Hepatocyte (in vitro differentiated cells): ENCODE measurements at regions not wholly inside any gene's neighbourhood (a gene's known extent, or its start where the extent isn't known, plus 50 kb on each side); places are given as distances from the start of the nearest gene placed in this dataset.

Experiments used
- DNase-seq: peaks from one replicate; pipeline ENCODE4 v3.0.0-alpha.2; 2016; ENCODE audit warnings: low spot score
- H2AFZ ChIP-seq: fragments of 200-600 bp; sonication (generic); 2 replicates; pipeline ENCODE4 v1.6.0; 2016; ENCODE audit warnings: antibody characterized with exemption, mild to moderate bottlenecking
- H3K27ac ChIP-seq: fragments of 200-600 bp; sonication (generic); 2 replicates; pipeline ENCODE4 v1.5.1; 2016; ENCODE audit warnings: mild to moderate bottlenecking
- H3K27me3 ChIP-seq: fragments of 200-600 bp; sonication (generic); 2 replicates; pipeline ENCODE4 v1.6.1; 2016
- H3K36me3 ChIP-seq: fragments of 200-600 bp; sonication (generic); replicated peaks from 2 replicates; pipeline ENCODE4 v1.5.1; 2016; ENCODE audit warnings: low read depth; ENCODE audit not compliant: insufficient read depth
- H3K4me1 ChIP-seq: fragments of 200-600 bp; sonication (generic); 2 replicates; pipeline ENCODE4 v1.5.1; 2016; ENCODE audit warnings: mild to moderate bottlenecking, moderate library complexity; ENCODE audit not compliant: insufficient read depth
- H3K4me2 ChIP-seq: fragments of 200-600 bp; sonication (generic); 2 replicates; pipeline ENCODE4 v1.6.0; 2016
- H3K4me3 ChIP-seq: fragments of 200-600 bp; sonication (generic); 2 replicates; pipeline ENCODE4 v1.5.1; 2016; ENCODE audit warnings: mild to moderate bottlenecking
- H3K79me2 ChIP-seq: fragments of 200-600 bp; sonication (generic); 2 replicates; pipeline ENCODE4 v1.6.0; 2017; ENCODE audit warnings: mild to moderate bottlenecking
- H3K9me2 ChIP-seq: fragments of 200-600 bp; sonication (generic); replicated peaks from 2 replicates; pipeline ENCODE4 v1.6.0; 2017; ENCODE audit warnings: mild to moderate bottlenecking; ENCODE audit not compliant: insufficient read depth
- H3K9me3 ChIP-seq: fragments of 200-600 bp; sonication (generic); 2 replicates; pipeline ENCODE4 v1.5.1; 2016; ENCODE audit warnings: low read depth, mild to moderate bottlenecking
- H4K20me1 ChIP-seq: fragments of 200-600 bp; sonication (generic); 2 replicates; pipeline ENCODE4 v1.6.0; 2016; ENCODE audit warnings: mild to moderate bottlenecking; ENCODE audit not compliant: insufficient read depth, poor library complexity, severe bottlenecking
- EZH2 ChIP-seq: fragments of 200-600 bp; sonication (generic); IDR thresholded peaks from 2 replicates; pipeline ENCODE4 v1.6.1; 2016; ENCODE audit warnings: antibody characterized with exemption, mild to moderate bottlenecking, borderline replicate concordance
- EZH2phosphoT487 ChIP-seq: fragments of 200-600 bp; sonication (generic); IDR thresholded peaks from one replicate; pipeline ENCODE4 v1.6.1; 2018; ENCODE audit warnings: antibody characterized with exemption, mild to moderate bottlenecking, low read depth, moderate library complexity; ENCODE audit not compliant: unreplicated experiment, severe bottlenecking
- WGBS: methylation state at CpG from one replicate; pipeline ENCODE4 v1.1.6; 2016; ENCODE audit warnings: low lambda C conversion rate; ENCODE audit errors: missing lambda C conversion rate; 5-methylcytosine and 5-hydroxymethylcytosine counted together
- TF ChIP-seq, protein P1 (sequence below): fragments of 200-600 bp; sonication (generic); IDR thresholded peaks from 2 replicates; pipeline ENCODE4 v1.5.1; 2016; ENCODE audit warnings: antibody characterized with exemption, mild to moderate bottlenecking; ENCODE audit not compliant: poor library complexity

- WGBS: 44% methylated on average over 11 of the region's 11 CpGs
- Histone ChIP-seq H3K4me1 (no peaks in the 10 kb centered on the region), H2AFZ (no peak overlapping the region), H3K9me3 (no peaks in the 10 kb centered on the region), H3K27ac (no peak overlapping the region), H3K4me2 (no peak overlapping the region), H3K27me3 (no peaks in the 10 kb centered on the region), H3K79me2 (no peaks in the 10 kb centered on the region), H3K9me2 (no peaks in the 10 kb centered on the region), H3K36me3 (no peaks in the 10 kb centered on the region), H4K20me1 (no peaks in the 10 kb centered on the region), H3K4me3 (no peak overlapping the region)
- DNase-seq: no peak
- TF ChIP-seq EZH2phosphoT487 (no peak), EZH2 (no peak)
- TF ChIP-seq, protein P1, sequence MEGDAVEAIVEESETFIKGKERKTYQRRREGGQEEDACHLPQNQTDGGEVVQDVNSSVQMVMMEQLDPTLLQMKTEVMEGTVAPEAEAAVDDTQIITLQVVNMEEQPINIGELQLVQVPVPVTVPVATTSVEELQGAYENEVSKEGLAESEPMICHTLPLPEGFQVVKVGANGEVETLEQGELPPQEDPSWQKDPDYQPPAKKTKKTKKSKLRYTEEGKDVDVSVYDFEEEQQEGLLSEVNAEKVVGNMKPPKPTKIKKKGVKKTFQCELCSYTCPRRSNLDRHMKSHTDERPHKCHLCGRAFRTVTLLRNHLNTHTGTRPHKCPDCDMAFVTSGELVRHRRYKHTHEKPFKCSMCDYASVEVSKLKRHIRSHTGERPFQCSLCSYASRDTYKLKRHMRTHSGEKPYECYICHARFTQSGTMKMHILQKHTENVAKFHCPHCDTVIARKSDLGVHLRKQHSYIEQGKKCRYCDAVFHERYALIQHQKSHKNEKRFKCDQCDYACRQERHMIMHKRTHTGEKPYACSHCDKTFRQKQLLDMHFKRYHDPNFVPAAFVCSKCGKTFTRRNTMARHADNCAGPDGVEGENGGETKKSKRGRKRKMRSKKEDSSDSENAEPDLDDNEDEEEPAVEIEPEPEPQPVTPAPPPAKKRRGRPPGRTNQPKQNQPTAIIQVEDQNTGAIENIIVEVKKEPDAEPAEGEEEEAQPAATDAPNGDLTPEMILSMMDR: no peak
Observed at GRCh38 chr4:188452097-188452496, 312.9 kb downstream of the TRIML1 start.

DNA sequence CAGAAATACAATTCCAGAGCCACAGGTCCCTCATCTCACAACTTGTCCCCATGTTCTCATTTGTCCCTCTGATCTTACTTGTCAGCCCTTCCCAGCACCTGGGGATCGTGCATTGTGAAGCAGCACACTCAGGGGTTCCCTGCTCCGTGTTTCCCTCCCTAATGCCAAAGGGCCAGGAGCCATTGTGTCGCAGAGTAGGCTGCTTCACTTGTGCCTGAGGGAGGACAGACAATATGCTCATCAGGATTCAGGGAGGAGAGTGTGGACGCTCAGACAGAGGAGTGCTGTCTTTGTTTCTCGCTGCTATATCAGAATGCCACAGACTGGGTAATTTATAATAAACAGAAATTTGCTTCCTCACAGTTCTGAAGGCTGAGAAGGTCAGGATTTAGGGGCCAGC is 315.3 kb downstream of the TRIML1 start:
- H3K79me2 ChIP-seq: no peaks in the 10 kb centered on the region
- H3K4me2 ChIP-seq: no peak overlapping the region
- no peak for DNase-seq
- no peaks in the 10 kb centered on the region for H4K20me1 ChIP-seq
- no peaks in the 10 kb centered on the region for H3K27me3 ChIP-seq
- H3K9me3 ChIP-seq: no peaks in the 10 kb centered on the region
- no peaks in the 10 kb centered on the region for H3K9me2 ChIP-seq
- H2AFZ ChIP-seq: no peak overlapping the region
- WGBS: 70% methylated on average over 5 of the region's 5 CpGs
- H3K4me3 ChIP-seq: no peak overlapping the region
- TF ChIP-seq EZH2phosphoT487 (no peak), EZH2 (no peak)
- TF ChIP-seq, protein P1: no peak
- no peak overlapping the region for H3K27ac ChIP-seq
- H3K36me3 ChIP-seq: no peaks in the 10 kb centered on the region
- H3K4me1 ChIP-seq: no peaks in the 10 kb centered on the region

DNA sequence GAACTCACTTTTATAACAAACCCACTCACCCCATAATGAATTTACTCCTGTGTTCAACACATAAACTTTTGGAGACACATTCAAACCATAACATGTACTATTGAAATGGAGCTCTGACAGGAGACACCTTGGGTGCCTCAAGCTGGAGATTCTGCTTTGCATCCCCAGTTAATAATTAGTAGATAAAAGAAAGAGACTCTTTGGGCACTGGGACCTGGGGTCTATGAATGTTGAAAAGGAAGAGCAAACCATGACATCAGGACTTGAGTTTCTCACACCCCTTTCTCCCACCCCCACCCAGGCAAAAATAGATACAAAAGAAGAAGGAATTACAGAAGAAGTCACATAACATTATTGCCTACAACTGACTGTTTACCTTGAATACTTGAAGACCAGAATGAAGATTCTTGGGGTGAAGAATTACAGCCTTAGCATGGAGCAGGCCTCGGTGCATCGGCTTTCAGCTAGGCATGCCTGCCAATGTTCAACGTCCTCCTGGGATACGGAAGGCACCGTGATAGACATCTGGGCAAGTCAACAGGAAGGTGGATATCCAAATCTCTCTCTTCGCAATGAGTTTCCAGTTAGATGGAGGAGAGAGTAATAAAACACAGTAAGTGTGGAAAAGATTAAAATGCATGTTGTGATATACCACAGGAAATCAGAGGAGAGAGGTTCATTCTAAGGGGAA is 316.0 kb downstream of the TRIML1 start:
- Histone ChIP-seq H3K9me3 (no peaks in the 10 kb centered on the region), H3K36me3 (no peaks in the 10 kb centered on the region), H2AFZ (no peak overlapping the region), H3K27me3 (no peaks in the 10 kb centered on the region), H3K79me2 (no peaks in the 10 kb centered on the region), H3K27ac (no peak overlapping the region), H4K20me1 (no peaks in the 10 kb centered on the region), H3K9me2 (no peaks in the 10 kb centered on the region), H3K4me3 (no peak overlapping the region), H3K4me2 (no peak overlapping the region), H3K4me1 (no peaks in the 10 kb centered on the region)
- WGBS: 83% methylated on average over 6 of the region's 6 CpGs
- no peak for TF ChIP-seq EZH2phosphoT487
- TF ChIP-seq, protein P1: no peak
- DNase-seq: no peak
